A673 (cell line): ENCODE measurements at regions not wholly inside any gene's neighbourhood (a gene's known extent, or its start where the extent isn't known, plus 50 kb on each side); places are given as distances from the start of the nearest gene placed in this dataset.

ENCODE experiments used
- CTCF ChIP-seq: fragments of 300-800, 200-600 bp; sonication (generic); conservative IDR thresholded peaks from 2 replicates; pipeline ENCODE4 v1.5.1; 2017; ENCODE audit warnings: low read depth, mild to moderate bottlenecking, antibody characterized with exemption, low read length, moderate library complexity, mixed read lengths
- EZH2 ChIP-seq: fragments of 200-600 bp; sonication (generic); IDR thresholded peaks from 2 replicates; pipeline ENCODE4 v1.6.1; 2017; ENCODE audit warnings: borderline replicate concordance, low read depth, mild to moderate bottlenecking, mixed read lengths, antibody characterized with exemption, low read length; ENCODE audit not compliant: poor library complexity, severe bottlenecking

DNA sequence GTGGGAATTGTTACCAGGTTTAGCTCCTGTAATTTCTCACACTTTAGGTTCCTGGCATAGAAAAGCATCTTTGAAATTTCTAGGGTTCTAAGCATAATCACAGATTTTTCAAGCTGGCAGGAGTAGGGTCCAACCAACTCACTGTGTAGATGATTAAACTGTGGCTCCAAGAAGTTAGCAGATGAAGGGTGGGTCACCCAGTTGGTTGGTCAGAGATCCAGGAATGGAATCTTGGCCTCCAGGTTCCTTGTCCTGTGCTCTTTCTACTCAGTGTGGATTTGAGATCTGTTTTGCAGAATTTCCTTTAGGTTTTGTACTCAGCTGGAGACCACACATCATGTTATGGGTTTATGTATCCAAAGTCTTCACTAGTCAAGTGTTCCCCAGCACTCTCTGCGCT, 90.3 kb upstream of the MAML3 start:
- TF ChIP-seq CTCF (no peak), EZH2 (no peak)
